ENCODE measurements at regions not wholly inside any gene's neighbourhood (a gene's known extent, or its start where the extent isn't known, plus 50 kb on each side); places are given as distances from the start of the nearest gene placed in this dataset.

DNA sequence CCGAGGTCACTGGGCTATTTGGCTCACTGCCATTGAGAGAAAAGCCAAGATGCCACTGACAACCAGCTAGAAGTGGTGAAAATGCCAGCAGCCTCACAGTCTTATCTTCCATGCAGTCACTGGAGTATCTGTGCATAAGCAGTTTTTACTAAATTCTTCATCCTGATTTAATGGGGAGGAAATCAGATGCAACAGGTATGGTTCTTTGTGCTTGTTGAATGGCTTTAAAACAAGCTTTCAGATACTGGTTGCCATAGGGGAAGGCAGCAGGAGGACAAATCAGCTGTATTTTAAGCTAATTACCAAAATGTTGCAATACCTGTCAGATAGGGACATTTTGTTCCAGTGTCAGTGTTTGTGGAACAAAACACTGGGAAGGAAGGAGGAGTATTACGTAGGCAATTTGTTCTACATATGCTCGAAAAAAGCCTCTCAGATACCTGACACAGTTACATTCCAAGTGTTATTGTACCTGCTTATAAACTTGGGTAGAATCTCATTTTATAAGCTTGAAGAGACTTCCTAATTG, 54.1 kb upstream of the ARHGAP5 start:
- no peak for DNase-seq (ENCODE audit: low read depth in 2 of 2)

DNA sequence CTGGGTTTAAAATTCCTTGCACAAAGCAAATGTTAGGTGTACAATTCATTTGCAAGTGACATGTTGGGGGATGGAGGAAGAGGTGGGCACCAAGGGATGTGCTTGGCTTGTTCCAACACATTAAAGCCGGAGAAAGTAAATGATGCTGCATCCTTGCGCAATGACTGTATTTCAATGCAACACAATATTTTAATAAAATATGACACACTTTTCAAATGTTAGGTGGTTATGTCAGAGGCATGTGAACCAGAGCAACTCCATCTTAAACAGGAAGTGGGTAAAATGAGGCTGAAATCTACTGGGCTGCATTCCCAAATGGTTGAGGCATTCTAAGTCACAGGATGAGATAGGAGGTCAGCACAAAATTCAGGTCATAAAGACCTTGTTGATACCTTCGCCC, 53.6 kb upstream of the ARHGAP5 start:
- DNase-seq (ENCODE audit: low read depth in 2 of 2): no peak

DNA sequence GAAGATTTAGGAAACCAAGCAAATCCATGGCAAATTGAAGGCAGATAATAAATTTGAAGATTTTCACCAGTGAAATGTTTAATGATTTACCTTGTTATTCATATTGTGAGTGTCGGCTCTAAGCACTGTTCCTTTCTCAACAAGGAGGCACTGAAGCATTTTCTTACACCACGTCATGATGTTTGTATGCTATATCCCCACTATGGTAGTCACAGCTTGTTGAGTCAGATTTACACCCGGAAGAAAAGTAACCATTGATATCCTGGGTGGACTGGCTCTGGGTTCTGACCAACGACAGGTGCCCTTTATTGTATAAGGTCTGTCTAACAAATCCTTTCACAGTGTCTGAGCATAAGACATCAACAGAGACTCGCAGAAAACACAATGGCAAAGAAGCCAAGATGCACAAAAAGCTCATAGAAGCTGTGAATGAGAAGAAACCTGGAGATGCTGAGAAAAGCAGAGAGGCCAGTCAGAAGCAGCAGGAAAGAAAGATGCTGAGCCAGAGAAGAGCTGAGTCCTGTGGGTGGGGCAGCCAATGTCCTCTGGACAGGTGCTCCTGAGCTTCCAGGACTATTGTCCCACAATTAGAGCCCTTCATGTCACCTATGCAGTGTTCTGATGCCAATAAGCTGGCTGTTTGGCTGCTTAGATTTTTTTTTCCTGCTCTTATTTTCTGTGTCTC, 49.7 kb upstream of the ARHGAP5 start:
- no peak for DNase-seq (ENCODE audit: low read depth in 2 of 2)

Measured in stimulated activated CD8-positive, alpha-beta memory T cell treated with anti-CD3 and anti-CD28 coated beads, Interleukin-15, amount 100 ng/mL, for 48 hours (primary cell).